NCI-H2029 (cell line): ENCODE measurements at regions not wholly inside any gene's neighbourhood (a gene's known extent, or its start where the extent isn't known, plus 50 kb on each side); places are given as distances from the start of the nearest gene placed in this dataset.

Experiments
- DNase-seq: peaks from one replicate; lab custom pipeline; 2025; lab: John Stamatoyannopoulos, UW

DNA sequence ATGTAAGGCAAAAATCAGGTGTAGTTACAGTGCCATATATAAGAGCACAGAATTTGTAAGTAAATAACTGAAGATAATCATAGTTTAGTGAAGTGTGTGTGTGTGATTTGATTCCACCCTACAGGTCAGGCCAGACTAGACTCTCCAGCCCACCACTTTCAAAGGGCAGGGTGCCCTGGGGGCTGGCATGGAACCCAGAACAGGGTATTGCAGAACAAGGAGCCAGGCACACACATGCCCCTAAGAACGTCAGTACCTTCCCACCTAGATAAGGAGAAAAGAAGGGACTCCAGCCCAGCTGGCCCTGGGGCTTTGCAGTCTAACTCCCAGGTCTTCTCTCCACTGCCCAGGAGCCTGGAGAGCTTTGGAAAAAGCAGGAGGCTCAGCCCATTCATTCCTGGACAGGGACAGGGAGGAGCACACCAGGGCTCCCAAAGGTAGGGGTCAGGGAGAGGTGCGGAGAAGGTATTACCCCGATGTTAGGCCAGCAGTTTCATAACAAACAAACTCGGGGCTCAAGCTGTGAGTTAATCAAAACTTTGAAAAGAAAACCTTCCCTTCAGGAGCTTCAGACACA is 149.7 kb upstream of the VANGL1 start:
- DNase-seq, result no peak

DNA sequence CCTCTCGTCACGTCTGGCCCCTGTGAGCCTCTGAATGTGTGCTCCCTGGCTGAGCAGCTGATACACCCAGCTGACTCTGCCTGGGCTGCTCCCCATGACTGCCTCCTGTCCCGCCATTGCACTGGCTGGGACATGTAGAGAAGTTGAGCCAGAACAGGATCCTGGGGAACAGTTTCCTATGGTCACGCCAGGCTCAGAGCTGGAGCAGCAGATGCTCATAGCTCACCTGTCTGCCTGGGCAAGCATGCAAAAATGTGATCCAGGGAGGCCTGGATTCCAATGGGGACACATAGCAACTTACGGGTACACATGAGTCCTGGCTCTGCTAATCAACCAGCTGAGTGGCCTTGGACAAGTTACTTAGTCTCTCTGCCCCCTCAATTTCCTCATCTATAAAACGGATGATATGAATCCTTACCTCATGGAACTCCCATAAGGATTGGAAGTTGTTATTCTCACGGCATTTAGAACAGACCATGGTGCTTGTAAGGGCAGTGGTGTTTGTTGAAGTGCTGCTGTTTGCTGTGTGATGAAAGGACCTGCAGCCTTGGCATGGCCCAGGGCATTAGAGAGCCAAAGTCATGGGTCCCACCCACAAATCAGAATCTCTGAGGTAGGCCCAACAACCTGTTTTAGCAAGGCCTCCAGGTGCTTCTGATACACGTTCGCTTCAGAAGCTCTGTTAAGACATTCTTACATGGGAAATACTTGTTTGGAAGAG is 150.3 kb upstream of the VANGL1 start:
- no peak for DNase-seq

DNA sequence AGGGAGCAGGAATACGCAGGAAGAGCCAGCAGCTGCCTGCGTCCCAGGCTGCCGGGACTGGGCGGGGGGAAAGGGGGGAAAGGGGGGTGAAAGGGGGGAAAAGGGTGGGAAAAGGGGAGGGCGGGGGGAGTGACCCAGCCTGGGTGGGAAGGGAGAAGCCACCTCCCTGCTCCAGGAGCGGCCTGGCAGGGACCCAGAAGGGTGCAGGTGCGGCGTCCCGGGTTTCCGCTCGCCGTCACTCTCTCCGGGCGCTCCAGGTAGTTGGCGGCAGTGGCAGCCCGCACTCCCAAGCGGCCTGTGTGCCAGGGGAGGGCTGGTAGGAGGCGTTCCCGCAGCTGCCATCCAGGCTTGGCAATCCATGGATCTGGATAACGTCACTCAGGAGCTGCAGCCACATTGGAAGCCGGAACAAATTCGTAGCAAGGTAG is 141.0 kb upstream of the NGF start:
- peak; percentile 89 for DNase-seq

DNA sequence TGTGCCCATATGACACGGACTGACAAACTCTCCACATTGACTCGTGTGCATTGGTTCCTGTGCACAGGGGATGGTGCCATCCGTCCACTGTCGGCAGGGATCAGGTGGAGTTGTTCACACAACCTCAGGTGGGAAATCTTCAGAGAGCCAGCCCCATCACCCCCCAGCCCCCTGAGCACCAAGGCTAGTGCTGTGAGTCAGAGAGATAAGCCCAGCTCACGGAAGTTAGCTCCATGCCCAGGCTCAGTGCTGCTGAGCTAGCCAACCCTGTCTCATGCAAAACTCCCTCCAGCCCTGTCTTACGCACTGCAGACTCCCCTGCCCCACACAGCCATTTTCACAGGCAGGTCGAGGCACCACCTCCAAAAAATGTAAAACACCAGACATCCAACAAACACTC is 139.0 kb upstream of the NGF start:
- no peak for DNase-seq

DNA sequence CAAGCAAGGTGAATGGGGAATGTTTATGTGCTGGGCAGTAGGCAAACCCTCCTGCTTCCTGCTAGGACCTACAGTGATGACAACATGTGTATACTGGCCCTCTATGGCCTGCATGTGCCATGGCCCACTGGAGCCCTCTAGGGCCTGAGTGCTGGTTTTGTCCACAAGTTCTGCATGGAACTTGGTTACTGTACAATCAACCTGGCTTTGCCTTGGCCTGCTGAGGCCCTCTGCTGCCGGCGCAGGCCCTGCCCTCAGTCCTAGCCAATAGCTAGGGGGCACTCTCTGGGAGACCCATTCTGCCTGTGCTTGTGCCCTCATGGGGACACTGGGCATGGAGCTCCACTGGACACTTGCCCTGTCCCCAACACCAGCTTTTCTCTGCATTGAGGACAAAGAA is 138.6 kb upstream of the NGF start:
- no peak for DNase-seq

DNA sequence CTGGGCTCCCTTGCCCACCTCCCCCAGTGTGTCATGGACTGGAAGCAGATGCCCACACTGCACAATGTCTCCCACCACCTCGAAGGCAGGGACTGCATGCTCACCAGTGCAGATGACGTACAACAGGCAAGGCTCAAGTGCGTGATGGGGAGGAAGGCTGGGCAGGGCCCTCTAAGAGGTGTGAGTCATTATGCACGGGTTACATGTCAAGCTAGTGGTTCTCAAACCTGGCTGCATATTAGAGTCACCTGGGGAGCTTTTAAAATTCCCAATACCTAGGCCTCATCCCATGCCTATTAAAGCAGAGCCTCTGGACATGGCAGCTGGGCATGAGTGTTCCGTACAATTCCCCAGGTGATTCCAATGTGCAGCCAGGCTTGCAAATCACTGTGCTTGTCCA is 137.9 kb upstream of the NGF start:
- DNase-seq, result no peak

DNA sequence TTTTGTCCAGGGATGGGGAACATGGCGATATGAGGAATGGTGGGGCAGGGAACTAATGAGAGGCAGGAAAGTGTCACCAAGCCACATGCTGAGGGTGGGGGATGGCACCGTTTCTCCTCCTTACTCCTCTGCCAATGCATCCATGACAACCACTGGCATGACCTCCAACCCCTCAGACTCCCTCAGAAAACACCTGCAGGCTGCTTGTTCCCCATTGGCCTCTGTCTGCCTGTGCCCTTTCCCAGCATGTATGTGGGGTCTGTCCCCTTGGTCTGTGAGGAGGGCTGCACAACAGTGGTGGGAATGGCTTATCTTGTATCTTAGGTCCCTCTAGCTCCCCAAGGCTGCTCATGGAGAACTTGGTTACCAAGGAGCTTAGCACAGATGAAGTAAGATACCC is 137.2 kb upstream of the NGF start:
- no peak for DNase-seq

DNA sequence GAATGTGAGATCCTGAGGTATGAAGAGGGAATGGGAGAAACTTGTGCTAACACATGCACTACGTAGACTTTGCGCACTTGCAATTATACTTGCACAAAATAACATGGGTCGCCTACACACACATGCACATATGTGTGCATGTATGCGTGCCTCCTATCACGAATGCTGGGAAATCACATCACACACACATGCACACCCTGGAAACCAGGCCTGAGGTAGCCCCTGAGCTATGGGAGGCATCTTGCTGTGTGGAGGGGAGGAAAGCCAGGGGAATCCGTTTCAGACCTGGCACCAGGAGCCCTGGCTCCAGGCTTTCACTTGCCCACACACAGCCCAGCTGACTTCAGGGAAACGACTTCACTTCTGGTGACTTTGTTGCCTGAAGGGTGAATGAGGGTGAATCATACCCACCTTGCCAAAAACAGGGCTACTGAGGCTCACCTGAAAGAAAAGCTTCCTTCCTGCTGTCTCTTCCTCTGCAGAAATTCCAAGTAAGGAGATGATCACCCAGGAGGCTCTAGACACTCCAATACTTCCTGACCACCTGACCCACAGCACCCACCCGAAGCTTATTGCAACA is 136.0 kb upstream of the NGF start:
- no peak for DNase-seq

DNA sequence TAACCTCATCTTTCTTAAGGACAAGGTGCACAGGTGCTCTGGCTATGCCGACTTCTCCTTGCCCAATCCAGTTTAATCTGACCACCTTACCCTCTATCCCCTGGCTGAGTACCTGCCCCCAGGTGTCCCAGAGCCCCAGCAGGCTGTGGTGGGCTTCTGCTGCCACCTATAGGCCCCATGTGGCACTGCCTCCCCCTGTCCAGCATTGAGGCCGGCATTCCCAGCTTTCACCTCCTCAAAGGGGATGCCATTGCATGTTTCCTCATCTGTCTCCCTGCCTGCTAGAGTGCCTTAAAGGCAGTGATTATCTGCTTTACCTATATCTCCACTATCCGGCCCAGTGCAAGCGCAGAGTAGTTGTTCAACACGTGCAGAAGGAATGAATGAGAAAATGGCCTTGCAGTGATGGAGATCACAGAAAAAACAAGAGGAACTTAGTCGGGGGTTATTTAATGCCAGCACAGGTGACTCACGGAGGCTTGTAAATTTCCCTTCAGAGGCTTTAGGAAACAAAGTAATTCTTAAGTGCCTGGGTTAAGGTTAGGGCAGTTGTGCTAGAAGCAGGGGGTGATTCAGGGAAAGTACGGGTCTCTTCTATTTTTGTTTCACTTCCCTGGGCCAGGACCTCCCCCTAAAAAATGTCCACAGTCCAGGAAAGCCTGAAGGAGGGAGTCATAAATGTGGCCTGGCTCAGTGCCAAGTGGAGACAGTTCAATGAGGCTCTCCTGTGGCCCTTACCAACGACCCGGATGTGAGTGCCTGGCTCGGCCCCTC is 131.8 kb upstream of the NGF start:
- DNase-seq, result peak; percentile 61

DNA sequence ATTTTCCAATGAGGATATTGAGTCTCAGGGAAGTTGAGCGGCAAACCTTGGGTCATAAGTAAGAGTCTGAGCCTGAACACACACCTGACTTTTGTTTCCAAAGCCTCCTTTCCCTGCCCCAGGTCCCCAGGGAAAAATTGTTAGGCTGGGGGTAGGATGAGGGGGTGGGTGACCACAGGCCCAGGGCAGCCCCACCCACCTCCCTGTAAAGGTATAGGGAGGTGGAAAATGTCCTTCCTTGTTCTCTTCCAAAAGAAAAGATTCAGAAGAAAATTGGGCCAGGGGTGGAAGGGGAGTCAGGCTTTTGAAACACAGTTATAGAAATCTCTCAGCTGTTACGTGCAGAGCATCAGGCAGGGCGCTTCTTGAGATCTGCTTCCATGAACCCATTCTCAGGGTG is 129.7 kb upstream of the NGF start:
- no peak for DNase-seq

DNA sequence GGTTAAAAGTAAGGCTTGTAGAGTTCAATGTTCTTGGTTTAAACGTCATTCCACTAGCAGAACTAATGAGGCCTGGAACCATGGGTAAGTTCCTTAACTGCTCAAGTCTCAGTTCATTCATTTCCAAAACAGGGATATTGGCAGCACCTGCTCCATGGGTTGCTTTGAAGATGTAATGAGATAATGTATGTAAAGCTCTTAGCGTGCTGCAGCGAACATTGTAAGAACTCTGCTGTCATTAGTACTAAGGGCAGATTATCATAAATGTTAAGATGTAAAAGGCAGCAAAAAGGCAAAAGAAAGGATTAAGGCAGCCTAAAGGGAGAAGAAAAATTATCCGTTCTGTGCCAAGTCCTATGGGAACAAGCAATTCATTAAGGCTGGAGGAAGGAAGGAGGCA is 129.1 kb upstream of the NGF start:
- DNase-seq, result no peak

DNA sequence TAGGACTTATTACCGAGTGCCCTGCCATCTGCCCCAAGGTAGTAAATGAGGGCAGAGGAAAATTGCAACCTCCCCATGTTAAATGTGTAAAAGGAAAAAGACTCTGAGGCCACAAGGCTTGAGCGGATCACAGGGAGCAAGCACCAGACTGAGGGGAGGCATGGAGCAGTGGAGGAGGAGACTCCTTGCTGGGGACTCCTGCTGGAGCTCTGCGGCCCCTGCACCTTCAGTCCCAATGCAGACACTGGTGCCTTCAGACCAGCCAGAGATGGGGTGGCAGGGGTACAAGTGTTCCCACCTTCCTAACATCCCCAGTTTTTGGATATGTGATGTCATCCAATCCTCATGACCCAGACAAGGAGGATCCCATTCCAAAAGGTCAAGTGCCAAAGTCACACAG is 128.4 kb upstream of the NGF start:
- DNase-seq, result no peak

DNA sequence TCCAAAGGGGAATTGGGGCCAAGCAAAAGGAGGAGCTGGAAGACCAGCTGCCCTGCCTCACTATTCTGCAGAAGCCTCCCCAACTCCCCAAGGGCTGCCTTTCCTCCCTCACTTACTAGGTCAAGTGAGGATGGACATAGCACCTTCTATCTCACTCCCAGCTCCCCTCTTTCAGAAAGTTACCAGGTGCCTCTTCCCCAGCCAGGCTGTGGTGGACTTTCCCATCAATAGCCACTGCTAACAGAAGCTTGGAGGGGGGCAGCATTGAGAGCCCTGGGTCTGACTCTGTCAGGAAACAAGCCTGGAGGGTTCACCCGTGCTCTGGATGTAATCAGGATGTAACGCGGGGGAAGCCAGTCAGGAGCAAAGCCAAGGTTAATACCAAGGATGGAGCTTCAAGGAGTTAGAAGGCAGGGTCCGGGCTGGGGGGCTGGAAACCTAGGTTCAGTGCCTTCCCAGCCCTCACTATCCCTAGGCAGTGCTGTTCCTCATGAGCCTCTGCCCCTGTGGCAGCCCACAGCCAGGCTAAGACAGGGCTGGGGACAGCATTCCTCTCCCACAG is 127.8 kb upstream of the NGF start:
- DNase-seq, result no peak

DNA sequence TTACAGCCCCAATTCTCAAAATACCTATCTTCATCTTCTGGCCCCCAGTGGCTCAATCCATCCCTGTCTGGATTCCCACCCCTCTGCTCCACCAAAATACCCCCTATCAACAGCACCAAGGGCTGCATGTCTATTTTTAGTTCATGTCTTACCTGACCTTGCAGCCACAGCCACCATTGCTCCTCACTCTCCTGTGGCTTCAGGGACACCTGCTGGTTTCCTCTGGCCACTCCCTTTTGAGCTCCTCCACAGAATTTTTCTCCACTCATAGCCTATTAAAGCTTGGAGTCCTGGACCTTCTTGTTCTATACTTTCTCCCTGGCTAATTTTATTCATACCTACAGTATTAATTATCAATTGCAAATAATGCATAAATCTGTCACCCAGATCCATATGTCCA is 125.3 kb upstream of the NGF start:
- peak; percentile 49 for DNase-seq

DNA sequence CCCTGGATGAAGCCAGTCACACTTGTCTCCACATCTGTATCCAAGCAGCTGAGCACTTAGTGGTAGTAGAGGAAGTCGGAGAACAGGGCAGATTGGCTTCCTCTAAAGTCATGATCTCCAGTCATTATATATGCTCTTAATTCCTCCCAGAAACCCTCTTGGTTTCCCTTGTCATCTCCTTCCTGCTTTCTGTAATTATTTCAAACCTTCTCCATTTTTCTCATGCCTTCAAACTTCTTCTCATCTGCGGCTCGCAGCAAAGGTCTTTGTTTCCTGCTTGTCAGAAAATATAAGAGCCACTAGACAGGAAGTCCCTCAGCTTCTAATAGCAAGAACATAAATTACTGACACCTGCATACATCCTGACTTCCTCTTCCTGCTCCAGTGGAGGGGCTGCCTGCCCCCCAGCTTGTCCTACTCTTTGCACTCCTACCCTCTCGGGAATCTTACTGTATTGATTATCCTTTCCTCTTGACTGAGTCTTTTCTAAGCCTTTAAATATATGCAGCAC is 124.6 kb upstream of the NGF start:
- no peak for DNase-seq

DNA sequence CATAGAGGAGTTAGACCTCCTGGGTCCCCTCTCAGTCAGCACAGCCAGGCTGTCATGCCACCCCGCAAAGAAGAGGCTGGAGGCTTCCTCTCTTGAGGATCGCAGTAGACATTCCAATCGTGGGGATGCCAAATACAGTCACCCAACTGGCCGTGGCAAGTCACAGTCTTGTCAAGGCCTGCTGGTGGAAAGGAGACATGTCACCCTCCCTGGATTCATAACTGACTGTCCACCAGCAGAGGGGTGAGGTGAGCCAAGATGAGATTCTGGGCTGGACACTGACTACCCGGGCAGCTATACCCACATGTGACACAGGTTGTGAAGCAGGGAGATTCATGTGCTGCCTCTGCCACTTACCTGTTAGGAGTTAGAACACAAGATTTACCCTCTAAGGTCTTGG is 123.5 kb upstream of the NGF start:
- no peak for DNase-seq

DNA sequence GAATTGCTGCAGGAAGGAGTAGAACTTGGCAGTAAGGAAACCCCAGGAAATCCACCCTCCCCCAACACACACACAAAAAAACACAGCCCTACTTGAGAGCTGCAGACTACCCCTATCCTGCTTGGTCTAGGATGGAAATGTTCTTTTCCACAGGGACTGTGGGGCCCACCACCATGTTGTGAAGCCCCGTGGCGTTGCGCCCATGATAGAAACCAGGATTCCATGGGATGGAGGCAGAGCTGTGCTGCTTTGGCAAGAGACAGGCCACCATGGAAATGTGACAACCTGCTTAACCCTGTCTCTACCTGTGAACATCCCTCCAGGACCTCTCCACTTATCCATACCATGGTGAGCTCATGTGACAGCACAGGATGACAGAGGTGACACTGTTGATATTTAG is 121.1 kb upstream of the NGF start:
- no peak for DNase-seq

DNA sequence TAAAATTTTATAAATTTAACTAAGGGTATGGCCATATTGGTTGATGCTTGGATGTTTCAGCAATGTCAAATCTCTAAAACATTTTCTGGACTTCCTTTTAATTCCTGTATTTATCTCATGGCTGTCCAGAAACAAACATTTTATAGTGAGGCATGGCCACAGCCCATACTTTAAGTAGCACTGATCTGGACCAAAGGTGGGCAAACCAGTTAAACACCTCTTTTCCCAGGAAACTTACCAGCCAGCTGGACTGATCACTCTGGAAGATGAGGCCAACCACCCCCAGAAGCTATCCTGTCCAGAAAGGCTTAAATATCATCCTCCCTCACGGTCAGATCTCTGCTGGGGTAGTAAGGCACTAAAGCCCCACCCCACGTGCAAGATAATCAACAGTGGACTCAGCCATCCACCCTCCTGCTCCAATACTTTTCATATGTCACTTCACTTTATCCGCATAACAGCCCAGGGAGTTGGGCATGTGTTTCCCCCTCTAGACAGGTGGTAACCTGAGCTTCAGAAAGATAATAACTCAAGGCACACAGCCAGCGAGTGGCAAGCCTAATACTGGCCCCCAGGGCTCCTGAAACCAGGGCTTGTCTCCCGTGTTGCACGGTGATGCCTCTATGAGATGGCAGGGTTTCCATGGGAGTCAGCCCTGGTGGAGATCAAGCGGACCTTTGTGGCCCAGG is 120.5 kb upstream of the NGF start:
- peak; percentile 57 for DNase-seq

DNA sequence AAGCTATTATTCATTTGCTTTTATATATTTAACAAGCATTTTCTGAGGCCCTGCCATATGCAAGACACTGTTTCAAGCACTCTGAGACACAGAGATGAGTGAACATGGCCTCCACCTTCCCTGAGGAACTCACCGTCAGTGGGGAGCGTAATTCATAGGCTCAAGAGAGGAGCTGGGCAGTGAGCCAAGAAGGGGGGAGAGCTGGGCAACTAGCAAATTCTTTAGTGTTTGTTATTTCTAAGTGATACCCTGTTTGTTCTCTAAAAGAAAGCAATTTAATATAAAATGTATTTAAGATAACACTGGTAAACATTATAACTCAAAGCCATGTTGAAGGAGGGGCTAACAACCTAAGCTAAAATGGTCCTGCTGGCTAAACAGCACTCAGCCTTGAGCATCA is 119.2 kb upstream of the NGF start:
- DNase-seq, result peak; percentile 48

DNA sequence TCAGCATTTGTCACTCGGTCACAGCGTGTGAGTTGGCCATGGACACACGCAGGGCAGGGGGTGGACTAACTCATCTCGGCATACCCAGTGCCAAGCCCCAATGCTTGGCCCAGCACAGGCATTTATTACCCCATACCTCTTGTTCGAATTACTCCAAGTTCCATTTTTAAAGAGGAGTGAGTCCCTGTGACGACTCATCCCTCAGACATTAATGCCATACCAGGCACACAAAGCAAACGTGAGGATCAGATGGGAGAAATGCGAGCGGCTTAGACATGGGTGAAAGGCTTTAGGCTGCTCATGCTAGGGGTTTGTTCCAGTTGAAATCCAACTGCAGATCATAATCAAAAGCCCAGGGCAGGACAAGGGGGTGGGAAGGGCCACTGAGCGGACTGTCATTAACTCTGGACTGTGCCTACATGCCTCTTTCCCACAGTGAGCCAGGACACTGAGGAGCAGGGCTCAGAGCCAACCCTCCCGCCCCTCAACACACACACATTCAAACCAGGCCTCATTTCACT is 118.5 kb upstream of the NGF start:
- no peak for DNase-seq

DNA sequence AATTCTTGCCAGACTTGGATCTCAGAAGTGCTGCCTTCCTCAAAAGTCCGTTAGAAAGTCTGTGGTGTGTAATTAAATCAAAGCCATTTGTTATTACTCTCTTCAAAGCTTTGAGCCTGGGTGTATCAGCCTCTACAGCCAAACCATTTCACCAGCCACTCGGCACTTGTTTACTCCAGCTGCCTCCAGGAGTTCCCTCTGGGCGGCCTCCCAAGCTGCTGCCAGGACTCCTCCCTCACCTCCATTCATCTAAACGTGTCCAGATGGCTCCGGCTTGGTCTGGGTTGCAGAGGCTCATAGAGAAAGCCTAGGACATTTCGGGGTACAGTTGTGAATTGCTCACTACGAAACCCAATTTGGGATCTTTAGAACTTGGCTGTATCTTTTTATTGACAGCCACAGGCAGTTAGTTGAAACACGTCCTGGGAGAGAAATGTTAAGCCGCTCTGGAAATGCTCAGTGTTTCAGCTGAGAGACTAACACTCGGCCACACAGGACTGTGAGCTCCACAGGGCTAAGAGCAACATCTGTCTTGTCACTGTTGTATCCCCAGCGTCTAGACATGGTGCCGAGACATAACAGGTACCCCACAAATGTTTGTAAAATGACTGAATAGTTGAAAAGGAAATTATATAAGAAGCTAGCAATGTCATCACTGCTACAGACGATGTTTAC is 116.9 kb upstream of the NGF start:
- DNase-seq, result peak; percentile 66
